ENCODE measurements at regions not wholly inside any gene's neighbourhood (a gene's known extent, or its start where the extent isn't known, plus 50 kb on each side); places are given as distances from the start of the nearest gene placed in this dataset.
"Not testable (repeated sequence)": the region's sequence is repeated elsewhere in the genome, so short reads cannot be mapped to it uniquely, and the experiment has no call there.

DNA sequence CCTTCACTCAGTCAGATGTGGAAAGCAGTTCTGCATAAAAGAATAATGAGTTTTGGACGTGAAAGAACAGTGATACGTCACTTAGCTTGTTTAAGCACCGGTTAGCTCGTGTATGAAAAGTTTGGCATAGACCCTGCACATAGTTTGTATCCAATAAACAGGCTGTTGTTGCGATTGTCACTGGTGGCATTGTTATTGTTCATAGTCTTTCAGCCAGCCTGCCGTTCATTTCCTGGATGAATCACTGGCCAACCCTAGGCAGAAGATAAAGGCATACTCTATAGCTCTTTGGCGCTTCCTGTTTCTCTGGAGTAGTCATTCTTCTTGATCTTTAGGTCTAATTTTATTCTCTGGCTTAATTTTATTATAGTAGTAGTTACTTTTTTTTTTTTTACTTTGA is 57.8 kb upstream of the ANKRD30A start:
- WGBS, 2 donors = 82 to 88% methylated on average over 7 of the region's 7 CpGs
- DNase-seq = no peak
- H3K4me1 ChIP-seq = no peaks in the 10 kb centered on the region
- H3K27ac ChIP-seq = no peak overlapping the region
- H3K27me3 ChIP-seq = no peaks in the 10 kb centered on the region
- intact Hi-C loops (cut with DNase I) = no loop called here
- H3K36me3 ChIP-seq = no peaks in the 10 kb centered on the region
- ATAC-seq = no peak
- H3K4me3 ChIP-seq = no peak overlapping the region
- TF ChIP-seq, protein P1, sequence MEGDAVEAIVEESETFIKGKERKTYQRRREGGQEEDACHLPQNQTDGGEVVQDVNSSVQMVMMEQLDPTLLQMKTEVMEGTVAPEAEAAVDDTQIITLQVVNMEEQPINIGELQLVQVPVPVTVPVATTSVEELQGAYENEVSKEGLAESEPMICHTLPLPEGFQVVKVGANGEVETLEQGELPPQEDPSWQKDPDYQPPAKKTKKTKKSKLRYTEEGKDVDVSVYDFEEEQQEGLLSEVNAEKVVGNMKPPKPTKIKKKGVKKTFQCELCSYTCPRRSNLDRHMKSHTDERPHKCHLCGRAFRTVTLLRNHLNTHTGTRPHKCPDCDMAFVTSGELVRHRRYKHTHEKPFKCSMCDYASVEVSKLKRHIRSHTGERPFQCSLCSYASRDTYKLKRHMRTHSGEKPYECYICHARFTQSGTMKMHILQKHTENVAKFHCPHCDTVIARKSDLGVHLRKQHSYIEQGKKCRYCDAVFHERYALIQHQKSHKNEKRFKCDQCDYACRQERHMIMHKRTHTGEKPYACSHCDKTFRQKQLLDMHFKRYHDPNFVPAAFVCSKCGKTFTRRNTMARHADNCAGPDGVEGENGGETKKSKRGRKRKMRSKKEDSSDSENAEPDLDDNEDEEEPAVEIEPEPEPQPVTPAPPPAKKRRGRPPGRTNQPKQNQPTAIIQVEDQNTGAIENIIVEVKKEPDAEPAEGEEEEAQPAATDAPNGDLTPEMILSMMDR (IDR thresholded peaks at IDR 0.05) = no peak
- H3K9me3 ChIP-seq = peaks cover 0 to 44% (median 0%) of the 10 kb centered on the region in 11 donors

GRCh38 chr10:37062296-37062695 is 63.1 kb upstream of the ANKRD30A start:
- not testable (repeated sequence) for DNase-seq

GRCh38 chr10:37057261-37057660 is 68.1 kb upstream of the ANKRD30A start:
- H3K36me3 ChIP-seq = no peaks in the 10 kb centered on the region
- TF ChIP-seq, protein P1 (IDR thresholded peaks at IDR 0.05) = no peak
- H3K27me3 ChIP-seq = peaks cover 0 to 6% (median 0%) of the 10 kb centered on the region in 7 donors
- H3K27ac ChIP-seq = no peak overlapping the region
- ATAC-seq (no peak), DNase-seq (no peak)
- WGBS, 2 donors = 15 to 17% methylated on average over 1 of the region's 1 CpG
- no peaks in the 10 kb centered on the region for H3K4me1 ChIP-seq
- H3K4me3 ChIP-seq = no peak overlapping the region
- intact Hi-C loops (cut with DNase I) = no loop called here
- H3K9me3 ChIP-seq = peaks cover 0 to 3% (median 0%) of the 10 kb centered on the region in 11 donors

More at GRCh38 chr10:37062296-37062695, 63.1 kb upstream of the ANKRD30A start:
- intact Hi-C loops (cut with DNase I); H3K27ac ChIP-seq; H3K27me3 ChIP-seq; H3K36me3 ChIP-seq; H3K4me1 ChIP-seq; H3K4me3 ChIP-seq; ATAC-seq: not testable (repeated sequence)
- peaks cover 0 to 22% (median 0%) of the 10 kb centered on the region in 11 donors for H3K9me3 ChIP-seq
- 89 to 92% methylated on average over 16 of the region's 16 CpGs for WGBS, 2 donors

DNA sequence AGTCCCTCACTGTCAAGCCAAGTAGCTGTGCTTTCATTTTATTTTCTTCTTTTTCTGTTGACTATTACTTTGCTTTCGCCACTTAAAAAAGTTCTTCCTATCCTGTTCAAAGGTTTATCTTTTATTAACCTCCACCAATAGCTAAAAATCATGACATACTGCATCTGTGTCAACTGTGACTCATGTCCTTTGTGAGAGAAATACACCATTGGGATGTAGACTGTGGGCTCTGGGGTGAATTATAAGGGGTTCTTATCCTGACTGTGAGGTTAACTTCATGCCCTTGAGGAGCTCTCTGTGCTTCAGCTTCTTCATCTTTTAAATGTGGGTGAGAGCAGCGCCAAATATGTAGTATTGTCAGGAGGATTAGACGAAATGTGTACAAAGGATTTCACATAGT is 71.9 kb upstream of the ANKRD30A start:
- Histone ChIP-seq H3K36me3 (no peaks in the 10 kb centered on the region), H3K4me3 (no peak overlapping the region), H3K4me1 (no peaks in the 10 kb centered on the region), H3K27ac (no peak overlapping the region), H3K9me3 (peaks cover 0 to 21% (median 0%) of the 10 kb centered on the region in 11 donors), H3K27me3 (peaks cover 0 to 6% (median 0%) of the 10 kb centered on the region in 7 donors)
- 61 to 68% methylated on average over 3 of the region's 3 CpGs for whole genome bisulfite sequencing, 2 donors
- ATAC-seq (no peak), DNase-seq (no peak)
- TF ChIP-seq, protein P1 (IDR thresholded peaks at IDR 0.05) = no peak
- intact Hi-C loops (cut with DNase I) = no loop called here

DNA sequence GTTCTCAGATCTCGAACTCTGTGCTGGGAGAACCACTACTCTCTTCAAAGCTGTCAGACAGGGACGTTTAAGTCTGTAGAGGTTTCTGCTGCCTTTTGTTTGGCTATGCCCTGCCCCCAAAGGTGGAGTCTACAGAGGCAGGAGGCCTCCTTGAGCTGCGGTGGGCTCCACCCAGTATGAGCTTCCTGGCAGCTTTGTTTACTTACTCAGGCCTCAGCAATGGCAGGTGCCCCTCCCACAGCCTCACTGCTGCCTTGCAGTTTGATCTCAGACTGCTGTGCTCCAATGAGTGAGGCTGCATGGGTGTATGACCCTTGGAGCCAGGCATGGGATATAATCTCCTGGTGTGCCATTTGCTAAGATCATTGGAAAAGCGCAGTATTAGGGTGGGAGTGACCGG is 75.4 kb upstream of the ANKRD30A start:
- peaks cover 0 to 39% (median 5%) of the 10 kb centered on the region in 11 donors for H3K9me3 ChIP-seq
- ATAC-seq; H3K36me3 ChIP-seq; H3K4me1 ChIP-seq; intact Hi-C loops (cut with DNase I); DNase-seq; H3K27me3 ChIP-seq; H3K27ac ChIP-seq; H3K4me3 ChIP-seq: not testable (repeated sequence)
- 79 to 83% methylated on average over 5 of the region's 5 CpGs for WGBS, 2 donors

GRCh38 chr10:37044319-37044718 is 81.1 kb upstream of the ANKRD30A start:
- DNase-seq, ATAC-seq: not testable (repeated sequence)
- WGBS, 2 donors = 83 to 89% methylated on average over 10 of the region's 10 CpGs

More at GRCh38 chr10:37044319-37044718, 81.1 kb upstream of the ANKRD30A start:
- H3K4me1 ChIP-seq; H3K36me3 ChIP-seq; H3K27ac ChIP-seq; H3K4me3 ChIP-seq; H3K27me3 ChIP-seq; intact Hi-C loops (cut with DNase I): not testable (repeated sequence)
- peaks cover 0 to 31% (median 0%) of the 10 kb centered on the region in 11 donors for H3K9me3 ChIP-seq

All from heart right ventricle (tissue), 16 donors.